Sigmoid colon (tissue), 4 donors: ENCODE measurements at regions not wholly inside any gene's neighbourhood (a gene's known extent, or its start where the extent isn't known, plus 50 kb on each side); places are given as distances from the start of the nearest gene placed in this dataset.

ENCODE experiments used
- CTCF ChIP-seq, 4 experiments: fragments of 450-650 bp in 3 of 4; fragments of 200-600 bp in 1 of 4; IDR thresholded peaks; one replicate each; pipeline ENCODE4 v1.5.1; 2016 to 2019; ENCODE audit warnings: antibody characterized with exemption in 4 of 4, mild to moderate bottlenecking in 3 of 4, moderate library complexity in 2 of 4
- POLR2A ChIP-seq, 2 donors: fragments of 450-650 bp; IDR thresholded peaks; one replicate each; pipeline ENCODE4 v1.6.1; 2016; ENCODE audit warnings: antibody characterized with exemption in 2 of 2, mild to moderate bottlenecking in 2 of 2, moderate library complexity in 2 of 2
- POLR2AphosphoS5 ChIP-seq, 4 donors: sonication (generic); formaldehyde crosslinking; IDR thresholded peaks; one replicate each; pipeline ENCODE4 v1.6.1; 2017; ENCODE audit warnings: antibody characterized with exemption in 4 of 4

GRCh38 chr2:239516286-239516953, 115.6 kb upstream of the HDAC4 start:
- TF ChIP-seq POLR2AphosphoS5 (IDR thresholded peaks at IDR 0.05) = no peak
- no peak for TF ChIP-seq CTCF (IDR thresholded peaks at IDR 0.05)
- no peak for TF ChIP-seq POLR2A (IDR thresholded peaks at IDR 0.05)
